Uterus (tissue), 3 donors: ENCODE measurements at regions not wholly inside any gene's neighbourhood (a gene's known extent, or its start where the extent isn't known, plus 50 kb on each side); places are given as distances from the start of the nearest gene placed in this dataset.

Experiments used
- DNase-seq, 2 donors: peaks; one replicate each; pipeline ENCODE4 v3.0.0-alpha.2; 2019 to 2020
- H3K27ac ChIP-seq, 2 donors: fragments of 200-600 bp; sonication (generic); 1 replicate in 1 of 2; 2 replicates in 1 of 2; pipeline ENCODE4 v1.5.1; 2016 to 2018
- H3K27me3 ChIP-seq, 2 donors: fragments of 200-600 bp; sonication (generic); one replicate each; pipeline ENCODE4 v1.5.1; 2018 to 2019; ENCODE audit warnings: control low read depth in 1 of 2
- H3K36me3 ChIP-seq, 2 donors: fragments of 200-600 bp; sonication (generic); one replicate each; pipeline ENCODE4 v1.5.1; 2019; ENCODE audit warnings: control low read depth in 1 of 2
- H3K4me1 ChIP-seq, 2 donors: fragments of 200-600 bp; sonication (generic); one replicate each; pipeline ENCODE4 v1.5.1; 2018 to 2019; ENCODE audit warnings: control low read depth in 1 of 2
- H3K4me3 ChIP-seq, 2 donors: fragments of 200-600 bp; sonication (generic); 1 replicate in 1 of 2; 2 replicates in 1 of 2; pipeline ENCODE4 v1.5.1; 2018 to 2019; ENCODE audit warnings: mild to moderate bottlenecking in 1 of 2
- H3K9me3 ChIP-seq, 2 donors: fragments of 200-600 bp; sonication (generic); one replicate each; pipeline ENCODE4 v1.5.1; 2019; ENCODE audit warnings: control low read depth in 1 of 2
- POLR2A ChIP-seq, 2 donors: fragments of 450-650 bp; IDR thresholded peaks; one replicate each; pipeline ENCODE4 v1.6.1; 2016; ENCODE audit warnings: antibody characterized with exemption in 2 of 2, mild to moderate bottlenecking in 1 of 2, moderate library complexity in 1 of 2
- intact Hi-C: fragments of 100-400 bp; cut with DNase I; formaldehyde crosslinking; loops from one replicate; pipeline ENCODE4 v1.15.1; 2023; ENCODE audit warnings: low total_unique reads
- TF ChIP-seq, protein P1 (sequence below), 4 experiments: fragments of 200-600 bp in 2 of 4; fragments of 450-650 bp in 2 of 4; sonication (generic) in 2 of 4; IDR thresholded peaks; one replicate each; pipeline ENCODE4 v1.5.1; 2016 to 2019; ENCODE audit warnings: antibody characterized with exemption in 4 of 4, mild to moderate bottlenecking in 2 of 4, moderate library complexity in 1 of 4
- donor health status: DM: yes; HTN: yes; CAD: no.

- Histone ChIP-seq H3K4me1 (no peaks in the 10 kb centered on the region), H3K36me3 (no peaks in the 10 kb centered on the region), H3K4me3 (no peak overlapping the region), H3K9me3 (no peaks in the 10 kb centered on the region), H3K27ac (no peak overlapping the region), H3K27me3 (no peaks in the 10 kb centered on the region)
- no peak for DNase-seq
- intact Hi-C loops: no loop called here
- TF ChIP-seq, protein P1, sequence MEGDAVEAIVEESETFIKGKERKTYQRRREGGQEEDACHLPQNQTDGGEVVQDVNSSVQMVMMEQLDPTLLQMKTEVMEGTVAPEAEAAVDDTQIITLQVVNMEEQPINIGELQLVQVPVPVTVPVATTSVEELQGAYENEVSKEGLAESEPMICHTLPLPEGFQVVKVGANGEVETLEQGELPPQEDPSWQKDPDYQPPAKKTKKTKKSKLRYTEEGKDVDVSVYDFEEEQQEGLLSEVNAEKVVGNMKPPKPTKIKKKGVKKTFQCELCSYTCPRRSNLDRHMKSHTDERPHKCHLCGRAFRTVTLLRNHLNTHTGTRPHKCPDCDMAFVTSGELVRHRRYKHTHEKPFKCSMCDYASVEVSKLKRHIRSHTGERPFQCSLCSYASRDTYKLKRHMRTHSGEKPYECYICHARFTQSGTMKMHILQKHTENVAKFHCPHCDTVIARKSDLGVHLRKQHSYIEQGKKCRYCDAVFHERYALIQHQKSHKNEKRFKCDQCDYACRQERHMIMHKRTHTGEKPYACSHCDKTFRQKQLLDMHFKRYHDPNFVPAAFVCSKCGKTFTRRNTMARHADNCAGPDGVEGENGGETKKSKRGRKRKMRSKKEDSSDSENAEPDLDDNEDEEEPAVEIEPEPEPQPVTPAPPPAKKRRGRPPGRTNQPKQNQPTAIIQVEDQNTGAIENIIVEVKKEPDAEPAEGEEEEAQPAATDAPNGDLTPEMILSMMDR (IDR thresholded peaks at IDR 0.05): no peak
- no peak for TF ChIP-seq POLR2A (IDR thresholded peaks at IDR 0.05)
Observed at GRCh38 chr7:67602246-67602887, 605.7 kb downstream of the TYW1 start.

- H3K4me1 ChIP-seq: no peaks in the 10 kb centered on the region
- H3K27ac ChIP-seq: no peak overlapping the region
- no peaks in the 10 kb centered on the region for H3K9me3 ChIP-seq
- H3K27me3 ChIP-seq: no peaks in the 10 kb centered on the region
- H3K4me3 ChIP-seq: no peak overlapping the region
- TF ChIP-seq POLR2A (IDR thresholded peaks at IDR 0.05): no peak
- TF ChIP-seq, protein P1 (IDR thresholded peaks at IDR 0.05): no peak
- DNase-seq: no peak
- H3K36me3 ChIP-seq: no peaks in the 10 kb centered on the region
- intact Hi-C loops: no loop called here
Observed at GRCh38 chr7:67604461-67605386, 608.1 kb downstream of the TYW1 start.

DNA sequence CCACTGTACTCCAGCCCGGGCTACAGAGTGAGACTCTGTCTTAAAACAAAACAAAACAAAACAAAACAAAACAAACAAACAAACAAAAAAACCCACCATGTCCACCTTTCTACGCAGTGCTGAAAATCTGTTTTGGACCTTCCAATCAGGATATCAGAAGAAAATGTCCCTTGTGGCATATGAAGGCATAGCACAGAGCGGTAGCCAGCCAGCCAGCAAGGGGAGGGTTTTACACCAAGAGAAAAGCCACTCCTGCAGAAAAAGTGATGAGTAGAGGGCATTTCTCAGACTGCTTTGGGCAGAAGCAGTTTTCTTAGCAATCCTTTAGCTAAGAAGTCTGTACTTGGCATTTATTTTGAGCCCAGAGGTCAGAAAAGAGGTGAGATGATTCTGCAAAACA, 612.2 kb downstream of the TYW1 start:
- intact Hi-C loops: no loop called here
- no peak for DNase-seq
- no peak overlapping the region for H3K4me3 ChIP-seq
- no peaks in the 10 kb centered on the region for H3K4me1 ChIP-seq
- no peak for TF ChIP-seq POLR2A (IDR thresholded peaks at IDR 0.05)
- TF ChIP-seq, protein P1 (IDR thresholded peaks at IDR 0.05): no peak
- H3K27me3 ChIP-seq: no peaks in the 10 kb centered on the region
- H3K36me3 ChIP-seq: no peaks in the 10 kb centered on the region
- H3K9me3 ChIP-seq: no peaks in the 10 kb centered on the region
- H3K27ac ChIP-seq: no peak overlapping the region

DNA sequence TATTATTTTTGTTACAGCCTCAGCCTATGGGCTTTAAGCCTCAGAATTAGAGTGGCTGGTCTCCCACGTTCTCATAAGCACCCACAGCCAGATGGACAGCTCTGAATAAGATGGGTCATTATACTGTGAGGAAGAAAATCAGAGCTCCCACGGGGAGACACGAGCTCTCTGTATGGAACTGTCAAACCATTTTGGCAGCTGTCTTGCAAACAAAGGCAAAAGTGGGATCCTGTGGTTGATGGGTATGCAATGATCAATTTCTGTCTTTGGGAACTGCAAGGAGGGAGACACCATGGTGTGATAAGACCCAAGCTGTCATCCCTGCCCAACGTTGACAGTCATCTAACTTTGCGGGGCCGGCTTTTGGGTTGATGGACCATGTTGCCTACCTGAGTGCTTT, 614.3 kb downstream of the TYW1 start:
- Histone ChIP-seq H3K4me1 (no peaks in the 10 kb centered on the region), H3K27me3 (no peaks in the 10 kb centered on the region), H3K27ac (no peak overlapping the region), H3K9me3 (no peaks in the 10 kb centered on the region), H3K36me3 (no peaks in the 10 kb centered on the region), H3K4me3 (no peak overlapping the region)
- no peak for TF ChIP-seq POLR2A (IDR thresholded peaks at IDR 0.05)
- TF ChIP-seq, protein P1 (IDR thresholded peaks at IDR 0.05): no peak
- DNase-seq: no peak
- intact Hi-C loops: no loop called here

GRCh38 chr7:67614843-67615242, 618.2 kb downstream of the TYW1 start:
- intact Hi-C loops: no loop called here
- Histone ChIP-seq H3K9me3 (no peaks in the 10 kb centered on the region), H3K4me1 (no peaks in the 10 kb centered on the region), H3K36me3 (no peaks in the 10 kb centered on the region), H3K4me3 (no peak overlapping the region), H3K27me3 (no peaks in the 10 kb centered on the region), H3K27ac (no peak overlapping the region)
- TF ChIP-seq, protein P1 (IDR thresholded peaks at IDR 0.05): no peak
- no peak for TF ChIP-seq POLR2A (IDR thresholded peaks at IDR 0.05)
- no peak for DNase-seq
